ENCODE measurements at regions not wholly inside any gene's neighbourhood (a gene's known extent, or its start where the extent isn't known, plus 50 kb on each side); places are given as distances from the start of the nearest gene placed in this dataset.
A peak's percentile ranks its signal among the peaks of the same experiment; 100 is the strongest.
"Not testable (repeated sequence)": the region's sequence is repeated elsewhere in the genome, so short reads cannot be mapped to it uniquely, and the experiment has no call there.

- DNase-seq: no peak
These were observed 277.6 kb downstream of the REEP3 start for GRCh38 chr10:63798599-63799498.

GRCh38 chr10:63799521-63800300 is 278.5 kb downstream of the REEP3 start:
- no peak for DNase-seq

- no peak for DNase-seq
These were observed 280.0 kb downstream of the REEP3 start for GRCh38 chr10:63801166-63801565.

GRCh38 chr10:63806330-63806729 is 285.1 kb downstream of the REEP3 start:
- DNase-seq: no peak

GRCh38 chr10:63812501-63812900 is 291.3 kb downstream of the REEP3 start:
- no peak for DNase-seq

GRCh38 chr10:63819753-63820329 is 298.6 kb downstream of the REEP3 start:
- peak; percentile 2 for DNase-seq

GRCh38 chr10:63822496-63822895 is 301.3 kb downstream of the REEP3 start:
- no peak for DNase-seq

GRCh38 chr10:63825111-63825510 is 303.9 kb downstream of the REEP3 start:
- DNase-seq: no peak

GRCh38 chr10:63825766-63826165 is 304.6 kb downstream of the REEP3 start:
- no peak for DNase-seq

GRCh38 chr10:63827018-63827417 is 305.8 kb downstream of the REEP3 start:
- not testable (repeated sequence) for DNase-seq

GRCh38 chr10:63829020-63829419 is 307.8 kb downstream of the REEP3 start:
- DNase-seq: no peak

GRCh38 chr10:63829573-63830149 is 308.5 kb downstream of the REEP3 start:
- no peak for DNase-seq

- DNase-seq: no peak
These were observed 311.5 kb downstream of the REEP3 start for GRCh38 chr10:63832686-63833085.

- DNase-seq: no peak
These were observed 312.3 kb downstream of the REEP3 start for GRCh38 chr10:63833411-63834060.

GRCh38 chr10:63836666-63837442 is 315.7 kb downstream of the REEP3 start:
- no peak for DNase-seq

GRCh38 chr10:63841761-63842160 is 320.6 kb downstream of the REEP3 start:
- no peak for DNase-seq

GRCh38 chr10:63843107-63843506 is 321.9 kb downstream of the REEP3 start:
- DNase-seq: no peak

- not testable (repeated sequence) for DNase-seq
These were observed 327.7 kb downstream of the REEP3 start for GRCh38 chr10:63848871-63849270.

GRCh38 chr10:63862860-63863259 is 341.7 kb downstream of the REEP3 start:
- no peak for DNase-seq

GRCh38 chr10:63865210-63865609 is 344.0 kb downstream of the REEP3 start:
- DNase-seq: no peak

GRCh38 chr10:63866075-63866746 is 345.0 kb downstream of the REEP3 start:
- DNase-seq: peak; percentile 9
